Breast epithelium (tissue), 3 donors: ENCODE measurements at regions not wholly inside any gene's neighbourhood (a gene's known extent, or its start where the extent isn't known, plus 50 kb on each side); places are given as distances from the start of the nearest gene placed in this dataset.

Experiments
- CTCF ChIP-seq, 3 donors: fragments of 450-650 bp; IDR thresholded peaks; one replicate each; pipeline ENCODE4 v1.5.1; 2016 to 2017; ENCODE audit warnings: antibody characterized with exemption in 3 of 3, mild to moderate bottlenecking in 3 of 3, moderate library complexity in 3 of 3
- POLR2AphosphoS5 ChIP-seq, 3 donors: sonication (generic); formaldehyde crosslinking; IDR thresholded peaks; one replicate each; pipeline ENCODE4 v1.6.1; 2017; ENCODE audit warnings: antibody characterized with exemption in 3 of 3

- TF ChIP-seq POLR2AphosphoS5 (IDR thresholded peaks at IDR 0.05) (no peak), CTCF (IDR thresholded peaks at IDR 0.05) (no peak)
Measured at GRCh38 chr22:36085476-36086169, 57.0 kb upstream of the RBFOX2 start.
